Activated naive CD4-positive, alpha-beta T cell treated with anti-CD3 and anti-CD28 coated beads for 36 hours (primary cell): ENCODE measurements at regions not wholly inside any gene's neighbourhood (a gene's known extent, or its start where the extent isn't known, plus 50 kb on each side); places are given as distances from the start of the nearest gene placed in this dataset.
"Not testable (repeated sequence)": the region's sequence is repeated elsewhere in the genome, so short reads cannot be mapped to it uniquely, and the experiment has no call there.

Source experiments
- CTCF ChIA-PET: fragments of 350-600 bp; sonication (Branson Sonifier 250); formaldehyde crosslinking; loops from one replicate; lab custom pipeline; 2021; ENCODE audit warnings: antibody characterized with exemption; lab: Charles Lee
- DNase-seq: peaks from one replicate; pipeline ENCODE4 v3.0.0-alpha.2; 2020
- H3K27ac Mint-ChIP-seq: one replicate; pipeline ENCODE4 v1.8.0; 2021; ENCODE audit warnings: mild to moderate bottlenecking, mixed read lengths
- H3K27me3 Mint-ChIP-seq: one replicate; pipeline ENCODE4 v1.8.0; 2021; ENCODE audit warnings: low read depth, mixed read lengths
- H3K36me3 Mint-ChIP-seq: one replicate; pipeline ENCODE4 v1.8.0; 2021; ENCODE audit warnings: low read depth, mixed read lengths
- H3K4me1 Mint-ChIP-seq: one replicate; pipeline ENCODE4 v1.8.0; 2021; ENCODE audit warnings: low read depth, mixed read lengths
- H3K4me3 Mint-ChIP-seq: one replicate; pipeline ENCODE4 v1.8.0; 2021; ENCODE audit warnings: mild to moderate bottlenecking, moderate library complexity, mixed read lengths
- H3K9me3 Mint-ChIP-seq: one replicate; pipeline ENCODE4 v1.8.0; 2021; ENCODE audit warnings: mixed read lengths
- intact Hi-C: fragments of 100-400 bp; cut with micrococcal nuclease; formaldehyde crosslinking; loops from one replicate; pipeline ENCODE4 v1.15.1; 2023

GRCh38 chr13:63829609-63830008 lies 2414.0 kb upstream of the PCDH20 start:
- intact Hi-C loops, DNase-seq, H3K27ac Mint-ChIP-seq, CTCF ChIA-PET, H3K36me3 Mint-ChIP-seq, H3K4me3 Mint-ChIP-seq, H3K9me3 Mint-ChIP-seq, H3K4me1 Mint-ChIP-seq, H3K27me3 Mint-ChIP-seq: not testable (repeated sequence)

- H3K27me3 Mint-ChIP-seq, DNase-seq, H3K4me3 Mint-ChIP-seq, H3K36me3 Mint-ChIP-seq, CTCF ChIA-PET, H3K9me3 Mint-ChIP-seq, intact Hi-C loops, H3K4me1 Mint-ChIP-seq, H3K27ac Mint-ChIP-seq: not testable (repeated sequence)
Observed at GRCh38 chr13:63821785-63822184, 2406.1 kb upstream of the PCDH20 start.

GRCh38 chr13:63811428-63812004 lies 2395.9 kb upstream of the PCDH20 start:
- H3K9me3 Mint-ChIP-seq, H3K27ac Mint-ChIP-seq, H3K27me3 Mint-ChIP-seq, H3K4me1 Mint-ChIP-seq, CTCF ChIA-PET, intact Hi-C loops, DNase-seq, H3K36me3 Mint-ChIP-seq, H3K4me3 Mint-ChIP-seq: not testable (repeated sequence)

GRCh38 chr13:63791134-63791533 lies 2375.5 kb upstream of the PCDH20 start:
- CTCF ChIA-PET, intact Hi-C loops, H3K4me1 Mint-ChIP-seq, H3K36me3 Mint-ChIP-seq, H3K4me3 Mint-ChIP-seq, H3K9me3 Mint-ChIP-seq, DNase-seq, H3K27ac Mint-ChIP-seq, H3K27me3 Mint-ChIP-seq: not testable (repeated sequence)

- no peaks in the 10 kb centered on the region for H3K27me3 Mint-ChIP-seq
- CTCF ChIA-PET: no interaction called here
- H3K4me3 Mint-ChIP-seq: no peak overlapping the region
- intact Hi-C loops: no loop called here
- peaks cover 2% of the 10 kb centered on the region for H3K9me3 Mint-ChIP-seq
- H3K27ac Mint-ChIP-seq: no peak overlapping the region
- H3K4me1 Mint-ChIP-seq: no peaks in the 10 kb centered on the region
- DNase-seq: no peak
- no peaks in the 10 kb centered on the region for H3K36me3 Mint-ChIP-seq
Observed at GRCh38 chr13:63774133-63774532, 2358.5 kb upstream of the PCDH20 start.

- H3K9me3 Mint-ChIP-seq: peaks cover 2% of the 10 kb centered on the region
- no peaks in the 10 kb centered on the region for H3K27me3 Mint-ChIP-seq
- no peak overlapping the region for H3K27ac Mint-ChIP-seq
- CTCF ChIA-PET: no interaction called here
- intact Hi-C loops: no loop called here
- no peaks in the 10 kb centered on the region for H3K4me1 Mint-ChIP-seq
- no peaks in the 10 kb centered on the region for H3K36me3 Mint-ChIP-seq
- no peak overlapping the region for H3K4me3 Mint-ChIP-seq
- no peak for DNase-seq
Observed at GRCh38 chr13:63773476-63773875, 2357.8 kb upstream of the PCDH20 start.

- H3K4me3 Mint-ChIP-seq, DNase-seq, H3K9me3 Mint-ChIP-seq, H3K36me3 Mint-ChIP-seq, intact Hi-C loops, H3K27ac Mint-ChIP-seq, H3K4me1 Mint-ChIP-seq, H3K27me3 Mint-ChIP-seq, CTCF ChIA-PET: not testable (repeated sequence)
Observed at GRCh38 chr13:63757683-63758082, 2342.0 kb upstream of the PCDH20 start.

GRCh38 chr13:63749857-63750256 lies 2334.2 kb upstream of the PCDH20 start:
- H3K4me3 Mint-ChIP-seq, H3K27me3 Mint-ChIP-seq, intact Hi-C loops, DNase-seq, H3K4me1 Mint-ChIP-seq, H3K36me3 Mint-ChIP-seq, H3K9me3 Mint-ChIP-seq, CTCF ChIA-PET, H3K27ac Mint-ChIP-seq: not testable (repeated sequence)

- H3K36me3 Mint-ChIP-seq, H3K4me1 Mint-ChIP-seq, H3K27ac Mint-ChIP-seq, H3K4me3 Mint-ChIP-seq, CTCF ChIA-PET, DNase-seq, H3K27me3 Mint-ChIP-seq, H3K9me3 Mint-ChIP-seq, intact Hi-C loops: not testable (repeated sequence)
Observed at GRCh38 chr13:63741814-63742101, 2326.1 kb upstream of the PCDH20 start.

GRCh38 chr13:63741029-63741813 lies 2325.6 kb upstream of the PCDH20 start:
- DNase-seq: no peak
- Mint-ChIP-seq H3K27ac (no peak overlapping the region), H3K36me3 (no peaks in the 10 kb centered on the region), H3K27me3 (no peaks in the 10 kb centered on the region), H3K4me3 (no peak overlapping the region), H3K4me1 (no peaks in the 10 kb centered on the region), H3K9me3 (peaks cover 1% of the 10 kb centered on the region)
- intact Hi-C loops: no loop called here
- CTCF ChIA-PET: no interaction called here

- CTCF ChIA-PET, H3K27ac Mint-ChIP-seq, intact Hi-C loops, H3K9me3 Mint-ChIP-seq, DNase-seq, H3K36me3 Mint-ChIP-seq, H3K4me3 Mint-ChIP-seq, H3K4me1 Mint-ChIP-seq, H3K27me3 Mint-ChIP-seq: not testable (repeated sequence)
Observed at GRCh38 chr13:63739112-63739735, 2323.6 kb upstream of the PCDH20 start.

- no peak for DNase-seq
- no peak overlapping the region for H3K4me3 Mint-ChIP-seq
- H3K27me3 Mint-ChIP-seq: no peaks in the 10 kb centered on the region
- intact Hi-C loops: no loop called here
- CTCF ChIA-PET: no interaction called here
- H3K36me3 Mint-ChIP-seq: no peaks in the 10 kb centered on the region
- no peaks in the 10 kb centered on the region for H3K9me3 Mint-ChIP-seq
- no peaks in the 10 kb centered on the region for H3K4me1 Mint-ChIP-seq
- H3K27ac Mint-ChIP-seq: no peak overlapping the region
Observed at GRCh38 chr13:63737418-63737817, 2321.8 kb upstream of the PCDH20 start.

- no peaks in the 10 kb centered on the region for H3K9me3 Mint-ChIP-seq
- H3K27me3 Mint-ChIP-seq: no peaks in the 10 kb centered on the region
- CTCF ChIA-PET: no interaction called here
- no peak overlapping the region for H3K4me3 Mint-ChIP-seq
- H3K36me3 Mint-ChIP-seq: no peaks in the 10 kb centered on the region
- no peak for DNase-seq
- H3K4me1 Mint-ChIP-seq: no peaks in the 10 kb centered on the region
- no peak overlapping the region for H3K27ac Mint-ChIP-seq
- intact Hi-C loops: no loop called here
Observed at GRCh38 chr13:63731896-63732295, 2316.2 kb upstream of the PCDH20 start.
